Choroid plexus epithelial cell (primary cell): ENCODE measurements at regions not wholly inside any gene's neighbourhood (a gene's known extent, or its start where the extent isn't known, plus 50 kb on each side); places are given as distances from the start of the nearest gene placed in this dataset.

Experiments used
- DNase-seq: peaks from one replicate; pipeline ENCODE4 v3.0.0-alpha.2; 2010; ENCODE audit warnings: low read depth
- H3K4me3 ChIP-seq: 2 replicates; pipeline ENCODE4 v1.5.1; 2011; ENCODE audit warnings: low read depth, mild to moderate bottlenecking, control low read depth, low read length, moderate library complexity
- CTCF ChIP-seq: conservative IDR thresholded peaks from 2 replicates; pipeline ENCODE4 v1.5.1; 2011; ENCODE audit warnings: low read depth, mild to moderate bottlenecking, control low read depth, inconsistent platforms, low read length, moderate library complexity

DNA sequence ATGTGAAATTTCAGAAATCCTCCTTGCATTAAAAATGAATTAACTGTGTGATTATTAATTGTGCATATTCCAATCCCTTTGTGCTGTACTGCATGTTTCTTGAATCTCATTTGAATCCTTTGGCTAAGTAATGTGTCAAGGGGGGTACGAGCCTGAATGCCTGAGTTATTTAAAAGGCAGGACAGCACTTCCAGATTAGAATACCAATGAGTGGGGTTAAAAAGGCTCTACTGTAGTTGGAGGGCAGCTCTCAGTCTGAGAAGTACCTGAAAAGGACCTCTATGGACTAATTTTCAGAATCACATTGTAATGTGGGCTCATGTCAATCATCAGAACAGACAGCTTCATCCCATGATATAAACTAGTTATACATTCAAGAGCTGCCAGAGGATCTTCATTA is 423.0 kb downstream of the GRB14 start:
- no peak for TF ChIP-seq CTCF
- no peak overlapping the region for H3K4me3 ChIP-seq
- no peak for DNase-seq

DNA sequence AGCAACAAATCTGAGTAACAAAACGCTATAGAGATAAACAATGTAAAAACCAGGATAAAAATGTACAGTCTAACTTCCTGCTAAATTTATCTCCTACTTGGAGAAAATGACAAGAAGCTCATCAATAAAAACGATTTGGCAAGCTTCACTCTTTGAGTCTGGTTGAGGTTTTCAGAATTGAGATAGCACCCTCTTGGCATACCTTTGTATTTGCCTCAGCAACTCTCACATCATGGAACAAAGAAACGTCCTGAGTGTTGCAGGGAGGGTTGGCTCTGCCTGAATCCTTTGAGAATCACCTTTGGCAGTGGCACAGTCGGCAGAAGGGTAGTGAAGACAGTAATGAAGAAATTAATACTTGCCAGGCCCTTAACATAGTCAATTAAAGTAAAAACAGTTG is 430.6 kb downstream of the GRB14 start:
- H3K4me3 ChIP-seq = no peak overlapping the region
- no peak for DNase-seq
- no peak for TF ChIP-seq CTCF

- no peak for TF ChIP-seq CTCF
- H3K4me3 ChIP-seq = no peak overlapping the region
- DNase-seq = no peak
Measured at GRCh38 chr2:164189851-164190250, 431.4 kb downstream of the GRB14 start.

- H3K4me3 ChIP-seq = no peak overlapping the region
- no peak for DNase-seq
- no peak for TF ChIP-seq CTCF
Measured at GRCh38 chr2:164187121-164187520, 434.2 kb downstream of the GRB14 start.

DNA sequence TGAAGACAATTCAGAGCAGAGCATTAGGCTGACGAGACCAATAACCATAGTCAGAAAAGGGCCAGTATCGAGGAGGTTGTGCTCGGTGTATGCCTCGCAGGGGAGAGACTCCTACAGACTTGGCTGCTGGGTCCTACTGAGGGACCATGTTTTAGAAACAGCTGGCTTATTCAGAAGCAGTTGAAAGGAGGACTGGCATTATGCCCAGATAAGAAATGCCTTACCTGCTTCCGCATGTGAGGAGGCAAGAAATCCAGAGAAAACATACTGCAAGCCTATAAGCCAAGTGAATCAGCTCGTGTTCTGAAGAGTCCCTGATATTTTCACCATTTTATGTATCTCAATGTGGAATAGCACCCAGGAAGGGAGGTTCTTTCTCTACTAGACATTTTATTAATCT is 434.7 kb downstream of the GRB14 start:
- DNase-seq = no peak
- no peak overlapping the region for H3K4me3 ChIP-seq
- TF ChIP-seq CTCF = no peak

GRCh38 chr2:164182116-164182627 is 439.1 kb downstream of the GRB14 start:
- no peak overlapping the region for H3K4me3 ChIP-seq
- no peak for DNase-seq
- no peak for TF ChIP-seq CTCF

DNA sequence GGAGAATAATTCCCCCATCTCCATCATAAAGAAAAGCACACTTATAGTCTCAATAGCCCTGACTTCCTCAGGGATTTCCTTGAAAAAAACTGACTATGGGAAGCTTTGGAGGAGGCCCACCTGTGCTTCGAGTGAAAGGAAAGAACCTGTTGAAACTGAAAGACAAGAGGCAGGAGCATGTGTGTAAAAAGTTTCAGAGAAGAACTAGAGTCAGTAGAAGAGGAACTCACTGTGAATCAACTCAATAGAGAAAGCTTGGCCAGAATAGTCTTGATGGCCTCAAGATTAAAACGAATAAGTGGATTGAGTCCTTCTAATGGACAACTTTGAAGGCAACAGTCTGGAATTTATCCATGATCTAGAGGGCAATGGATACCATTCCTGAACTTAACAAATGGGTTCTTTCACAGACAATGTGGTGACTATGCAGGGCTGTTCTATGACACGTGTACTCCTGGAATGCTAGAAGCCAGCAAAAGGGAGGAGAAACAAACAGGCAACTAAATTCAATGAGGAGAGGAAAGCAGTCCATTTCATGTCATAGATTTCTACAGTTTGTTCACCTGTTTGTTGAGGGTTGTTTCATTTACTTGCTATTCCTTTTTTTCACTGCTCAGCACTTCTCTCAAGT is 442.3 kb downstream of the GRB14 start:
- no peak overlapping the region for H3K4me3 ChIP-seq
- DNase-seq = peak; percentile 31
- TF ChIP-seq CTCF = no peak
